ENCODE measurements at regions not wholly inside any gene's neighbourhood (a gene's known extent, or its start where the extent isn't known, plus 50 kb on each side); places are given as distances from the start of the nearest gene placed in this dataset.

DNA sequence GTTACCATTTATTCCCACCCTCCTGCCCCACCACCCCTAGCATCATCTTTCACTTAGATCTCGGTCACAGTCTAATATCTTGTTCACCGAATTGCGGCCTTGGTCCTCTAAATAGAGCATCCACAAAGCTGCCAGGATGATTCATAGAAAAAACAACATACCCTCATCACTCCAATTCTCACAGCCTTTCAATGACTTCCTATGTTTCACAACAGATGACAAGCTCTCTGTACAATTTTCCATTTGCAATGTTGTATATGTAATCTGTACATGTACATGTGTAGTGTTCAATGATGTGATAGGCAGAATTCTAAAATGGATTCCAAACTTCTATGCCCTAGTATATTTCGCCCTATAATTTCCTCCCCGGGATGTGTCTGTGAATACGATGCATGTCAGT is 675.6 kb upstream of the CELF4 start:
- H3K27ac ChIP-seq (ENCODE audit: low read depth in 2 of 2, low read length in 2 of 2) = no peak overlapping the region

DNA sequence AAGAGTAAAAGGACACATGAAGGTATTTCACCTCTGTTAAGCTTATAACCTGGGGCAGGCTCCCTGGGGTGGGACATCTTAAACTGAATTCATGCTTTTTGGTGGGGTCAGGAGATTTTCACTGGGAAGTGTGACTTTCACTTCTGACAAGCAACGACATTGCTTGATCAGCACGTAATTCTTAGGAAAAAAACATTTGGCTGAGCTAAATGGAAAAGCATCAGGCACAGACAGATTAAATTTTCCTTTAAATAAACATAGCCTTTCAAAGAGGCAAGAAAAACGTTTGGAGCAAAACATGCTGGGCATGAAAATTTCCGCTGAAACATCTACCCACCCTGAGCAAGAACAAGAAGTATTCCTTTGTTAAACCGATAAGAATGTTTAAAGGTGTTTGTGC is 674.0 kb upstream of the CELF4 start:
- Histone ChIP-seq H3K9me3 (ENCODE audit: control insufficient read depth in 2 of 2, low read length in 2 of 2) (no peaks in the 10 kb centered on the region), H3K27me3 (ENCODE audit: control insufficient read depth in 2 of 2, insufficient read depth in 2 of 2, low read length in 2 of 2) (no peaks in the 10 kb centered on the region), H3K4me1 (ENCODE audit: control insufficient read depth in 2 of 2, insufficient read depth in 2 of 2, low read length in 2 of 2) (no peaks in the 10 kb centered on the region), H3K4me3 (ENCODE audit: low read length in 2 of 2) (no peak overlapping the region), H3K27ac (ENCODE audit: low read depth in 2 of 2, low read length in 2 of 2) (no peak overlapping the region), H3K36me3 (ENCODE audit: control insufficient read depth in 2 of 2, insufficient read depth in 2 of 2, low read length in 2 of 2) (no peaks in the 10 kb centered on the region), H3K9ac (ENCODE audit: low read depth in 1 of 2, low read length in 2 of 2) (no peak overlapping the region)

More for the DNA sequence above, 675.6 kb upstream of the CELF4 start:
- Histone ChIP-seq H3K9ac (ENCODE audit: low read depth in 1 of 2, low read length in 2 of 2) (no peak overlapping the region), H3K4me1 (ENCODE audit: control insufficient read depth in 2 of 2, insufficient read depth in 2 of 2, low read length in 2 of 2) (no peaks in the 10 kb centered on the region), H3K27me3 (ENCODE audit: control insufficient read depth in 2 of 2, insufficient read depth in 2 of 2, low read length in 2 of 2) (no peaks in the 10 kb centered on the region), H3K4me3 (ENCODE audit: low read length in 2 of 2) (no peak overlapping the region), H3K9me3 (ENCODE audit: control insufficient read depth in 2 of 2, low read length in 2 of 2) (no peaks in the 10 kb centered on the region), H3K36me3 (ENCODE audit: control insufficient read depth in 2 of 2, insufficient read depth in 2 of 2, low read length in 2 of 2) (no peaks in the 10 kb centered on the region)

DNA sequence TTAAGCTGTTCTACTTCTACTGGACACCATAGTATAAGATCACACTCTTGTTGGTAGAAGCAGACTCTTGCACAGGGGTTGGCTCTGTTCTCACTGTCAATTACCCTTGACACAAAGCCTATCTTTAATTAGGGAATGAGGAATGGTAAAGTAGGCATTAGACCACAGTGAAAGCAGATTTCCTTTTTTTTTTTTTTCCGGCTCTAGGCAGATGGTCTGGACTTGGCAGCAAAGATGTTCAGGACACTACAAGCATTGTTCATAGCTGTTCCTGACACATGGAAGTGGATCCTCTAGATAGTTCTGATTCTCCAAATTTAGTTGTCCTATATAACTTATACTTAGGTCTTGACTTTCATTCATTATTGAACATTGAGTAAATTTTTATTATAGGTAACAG is 672.2 kb upstream of the CELF4 start:
- Histone ChIP-seq H3K9ac (ENCODE audit: low read depth in 1 of 2, low read length in 2 of 2) (no peak overlapping the region), H3K27ac (ENCODE audit: low read depth in 2 of 2, low read length in 2 of 2) (no peak overlapping the region), H3K4me1 (ENCODE audit: control insufficient read depth in 2 of 2, insufficient read depth in 2 of 2, low read length in 2 of 2) (no peaks in the 10 kb centered on the region), H3K27me3 (ENCODE audit: control insufficient read depth in 2 of 2, insufficient read depth in 2 of 2, low read length in 2 of 2) (no peaks in the 10 kb centered on the region), H3K9me3 (ENCODE audit: control insufficient read depth in 2 of 2, low read length in 2 of 2) (no peaks in the 10 kb centered on the region), H3K4me3 (ENCODE audit: low read length in 2 of 2) (no peak overlapping the region), H3K36me3 (ENCODE audit: control insufficient read depth in 2 of 2, insufficient read depth in 2 of 2, low read length in 2 of 2) (no peaks in the 10 kb centered on the region)

DNA sequence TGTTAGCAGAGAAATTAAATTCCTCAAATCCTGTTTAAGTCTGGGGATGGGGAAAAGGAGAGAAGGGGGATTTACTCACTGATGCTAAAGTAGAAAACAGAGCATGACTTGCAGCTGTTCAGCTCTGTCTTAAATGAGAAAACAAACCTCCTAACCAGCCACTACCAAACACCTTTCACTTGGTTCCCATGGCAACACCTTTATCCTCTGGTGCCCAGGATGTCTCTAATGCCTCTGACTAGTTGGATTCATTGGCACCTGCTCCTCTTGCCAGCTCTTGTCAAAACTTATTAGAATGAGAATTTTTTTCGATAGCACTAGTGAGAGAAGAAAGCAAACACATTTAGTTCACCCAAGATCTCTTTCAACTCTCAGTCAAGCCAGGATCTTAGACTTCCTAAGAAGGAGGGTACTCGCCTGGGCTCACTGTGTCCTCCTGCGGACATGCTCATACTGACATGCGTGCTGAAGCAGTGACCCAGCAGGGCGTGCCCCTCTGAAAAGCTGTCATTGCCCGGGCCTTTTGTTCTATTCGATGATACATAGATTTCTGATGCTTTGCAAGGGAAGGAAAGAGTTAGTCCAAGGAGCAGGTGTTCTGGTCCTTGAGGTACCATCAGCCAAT is 656.0 kb upstream of the CELF4 start:
- no peaks in the 10 kb centered on the region for H3K4me1 ChIP-seq (ENCODE audit: control insufficient read depth in 2 of 2, insufficient read depth in 2 of 2, low read length in 2 of 2)
- no peak overlapping the region for H3K9ac ChIP-seq (ENCODE audit: low read depth in 1 of 2, low read length in 2 of 2)
- no peak overlapping the region for H3K27ac ChIP-seq (ENCODE audit: low read depth in 2 of 2, low read length in 2 of 2)
- no peaks in the 10 kb centered on the region for H3K9me3 ChIP-seq (ENCODE audit: control insufficient read depth in 2 of 2, low read length in 2 of 2)
- H3K36me3 ChIP-seq (ENCODE audit: control insufficient read depth in 2 of 2, insufficient read depth in 2 of 2, low read length in 2 of 2) = no peaks in the 10 kb centered on the region
- H3K4me3 ChIP-seq (ENCODE audit: low read length in 2 of 2) = no peak overlapping the region
- H3K27me3 ChIP-seq (ENCODE audit: control insufficient read depth in 2 of 2, insufficient read depth in 2 of 2, low read length in 2 of 2) = no peaks in the 10 kb centered on the region

DNA sequence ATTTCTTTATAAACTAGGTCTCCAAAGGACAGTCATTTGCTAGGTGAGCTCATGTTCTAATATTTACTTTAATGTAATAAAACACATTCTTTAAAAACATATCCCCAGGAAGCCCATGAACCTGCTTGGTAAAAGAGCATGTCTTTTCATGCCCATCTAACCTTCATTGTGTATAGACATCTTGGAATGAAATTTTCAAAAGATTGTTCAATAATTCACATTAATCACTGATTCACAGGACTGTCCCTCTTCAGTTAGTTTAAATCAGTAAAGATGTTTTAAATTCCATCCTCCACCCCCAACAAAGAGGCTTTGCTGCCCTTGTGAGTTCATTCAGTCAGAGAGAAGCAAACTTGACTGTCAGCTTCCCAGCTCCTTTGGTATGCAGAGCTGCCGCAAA is 633.4 kb upstream of the CELF4 start:
- Histone ChIP-seq H3K4me3 (ENCODE audit: low read length in 2 of 2) (no peak overlapping the region), H3K27ac (ENCODE audit: low read depth in 2 of 2, low read length in 2 of 2) (no peak overlapping the region), H3K9me3 (ENCODE audit: control insufficient read depth in 2 of 2, low read length in 2 of 2) (peaks cover 0 to 4% of the 10 kb centered on the region in 2 donors), H3K9ac (ENCODE audit: low read depth in 1 of 2, low read length in 2 of 2) (no peak overlapping the region), H3K4me1 (ENCODE audit: control insufficient read depth in 2 of 2, insufficient read depth in 2 of 2, low read length in 2 of 2) (no peaks in the 10 kb centered on the region), H3K36me3 (ENCODE audit: control insufficient read depth in 2 of 2, insufficient read depth in 2 of 2, low read length in 2 of 2) (no peaks in the 10 kb centered on the region), H3K27me3 (ENCODE audit: control insufficient read depth in 2 of 2, insufficient read depth in 2 of 2, low read length in 2 of 2) (no peaks in the 10 kb centered on the region)

DNA sequence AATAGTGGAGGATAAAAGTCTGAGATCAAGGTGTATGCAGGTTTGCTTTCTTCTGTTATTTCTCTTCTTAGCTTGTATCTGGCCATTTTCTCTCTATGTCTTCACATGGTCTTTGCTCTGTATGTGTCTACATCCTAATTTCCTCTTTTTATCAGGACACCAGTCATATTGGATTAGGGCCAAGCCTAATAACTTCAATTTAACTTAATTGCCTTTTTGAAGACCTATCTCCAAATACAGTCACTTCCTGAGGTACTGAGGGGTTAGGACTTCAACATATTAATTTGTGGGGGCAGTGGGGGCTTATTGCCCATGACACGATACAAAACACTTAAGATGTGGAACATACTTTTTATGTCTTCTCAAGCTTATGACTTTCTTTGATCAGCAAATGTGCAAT is 632.9 kb upstream of the CELF4 start:
- peaks cover 0 to 4% of the 10 kb centered on the region in 2 donors for H3K9me3 ChIP-seq (ENCODE audit: control insufficient read depth in 2 of 2, low read length in 2 of 2)
- no peaks in the 10 kb centered on the region for H3K4me1 ChIP-seq (ENCODE audit: control insufficient read depth in 2 of 2, insufficient read depth in 2 of 2, low read length in 2 of 2)
- no peaks in the 10 kb centered on the region for H3K36me3 ChIP-seq (ENCODE audit: control insufficient read depth in 2 of 2, insufficient read depth in 2 of 2, low read length in 2 of 2)
- H3K4me3 ChIP-seq (ENCODE audit: low read length in 2 of 2) = no peak overlapping the region
- H3K9ac ChIP-seq (ENCODE audit: low read depth in 1 of 2, low read length in 2 of 2) = no peak overlapping the region
- no peaks in the 10 kb centered on the region for H3K27me3 ChIP-seq (ENCODE audit: control insufficient read depth in 2 of 2, insufficient read depth in 2 of 2, low read length in 2 of 2)
- H3K27ac ChIP-seq (ENCODE audit: low read depth in 2 of 2, low read length in 2 of 2) = no peak overlapping the region

DNA sequence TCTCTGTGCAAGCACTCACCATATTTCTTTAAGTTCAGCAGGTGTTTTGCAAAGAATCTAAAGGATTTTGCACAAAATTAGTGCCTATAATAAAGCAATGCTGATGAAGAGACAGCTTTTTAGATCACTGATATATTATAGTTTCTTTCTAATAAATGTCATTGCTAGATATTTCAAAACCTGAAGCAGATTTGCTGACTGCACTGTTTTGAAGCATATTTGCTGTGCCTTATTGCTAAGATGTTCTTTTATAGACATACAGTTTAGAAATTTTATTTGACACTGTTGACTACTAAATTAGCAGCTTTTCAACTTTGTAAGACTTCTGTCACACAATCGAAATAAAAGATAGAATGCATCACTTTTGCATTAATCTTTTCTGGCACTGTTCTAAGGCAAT is 620.9 kb upstream of the CELF4 start:
- no peaks in the 10 kb centered on the region for H3K27me3 ChIP-seq (ENCODE audit: control insufficient read depth in 2 of 2, insufficient read depth in 2 of 2, low read length in 2 of 2)
- H3K36me3 ChIP-seq (ENCODE audit: control insufficient read depth in 2 of 2, insufficient read depth in 2 of 2, low read length in 2 of 2) = no peaks in the 10 kb centered on the region
- no peak overlapping the region for H3K9ac ChIP-seq (ENCODE audit: low read depth in 1 of 2, low read length in 2 of 2)
- no peak overlapping the region for H3K4me3 ChIP-seq (ENCODE audit: low read length in 2 of 2)
- no peak overlapping the region for H3K27ac ChIP-seq (ENCODE audit: low read depth in 2 of 2, low read length in 2 of 2)
- no peaks in the 10 kb centered on the region for H3K4me1 ChIP-seq (ENCODE audit: control insufficient read depth in 2 of 2, insufficient read depth in 2 of 2, low read length in 2 of 2)
- peaks cover 0 to 2% of the 10 kb centered on the region in 2 donors for H3K9me3 ChIP-seq (ENCODE audit: control insufficient read depth in 2 of 2, low read length in 2 of 2)

DNA sequence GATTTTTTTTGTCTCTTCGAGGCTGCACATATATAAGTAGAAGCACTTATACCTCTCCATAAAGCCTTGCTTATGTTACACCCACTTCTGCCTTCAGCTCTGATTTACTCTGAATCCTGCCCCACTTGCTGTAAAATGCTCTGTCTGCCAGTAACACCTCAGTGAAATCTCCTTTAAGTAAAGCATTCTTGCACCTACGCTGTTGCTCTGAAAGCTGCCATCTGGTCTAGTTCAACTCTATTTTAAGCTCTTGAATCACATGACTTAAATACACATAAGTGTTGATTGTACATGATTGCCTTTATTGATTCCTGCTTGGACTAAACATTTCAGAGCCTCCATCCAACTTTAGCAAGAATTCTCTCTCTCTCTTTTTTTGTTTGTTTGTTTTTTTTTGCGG is 609.0 kb upstream of the CELF4 start:
- Histone ChIP-seq H3K4me3 (ENCODE audit: low read length in 2 of 2) (no peak overlapping the region), H3K27me3 (ENCODE audit: control insufficient read depth in 2 of 2, insufficient read depth in 2 of 2, low read length in 2 of 2) (no peaks in the 10 kb centered on the region), H3K36me3 (ENCODE audit: control insufficient read depth in 2 of 2, insufficient read depth in 2 of 2, low read length in 2 of 2) (no peaks in the 10 kb centered on the region), H3K9ac (ENCODE audit: low read depth in 1 of 2, low read length in 2 of 2) (no peak overlapping the region), H3K4me1 (ENCODE audit: control insufficient read depth in 2 of 2, insufficient read depth in 2 of 2, low read length in 2 of 2) (no peaks in the 10 kb centered on the region), H3K27ac (ENCODE audit: low read depth in 2 of 2, low read length in 2 of 2) (no peak overlapping the region), H3K9me3 (ENCODE audit: control insufficient read depth in 2 of 2, low read length in 2 of 2) (no peaks in the 10 kb centered on the region)

DNA sequence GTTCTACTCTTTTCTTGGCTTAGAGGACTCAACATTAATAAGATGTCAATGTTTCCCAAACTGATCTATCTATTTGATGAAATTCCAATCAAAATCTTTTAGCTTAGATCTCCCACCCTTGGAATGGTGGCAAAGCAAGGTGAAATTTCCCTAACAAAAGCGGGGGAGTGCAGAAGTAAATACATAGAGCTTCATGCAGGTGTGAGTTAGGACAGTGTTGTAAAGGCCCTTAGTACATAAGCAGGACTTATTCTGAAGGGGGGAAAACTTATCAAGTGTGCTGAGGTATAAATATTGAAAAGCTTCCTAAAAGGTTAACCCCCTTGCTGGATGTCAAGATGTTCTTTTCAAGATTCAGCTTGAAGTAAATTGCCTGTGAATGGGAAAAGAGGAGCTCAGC is 608.6 kb upstream of the CELF4 start:
- no peak overlapping the region for H3K4me3 ChIP-seq (ENCODE audit: low read length in 2 of 2)
- H3K9ac ChIP-seq (ENCODE audit: low read depth in 1 of 2, low read length in 2 of 2) = no peak overlapping the region
- H3K4me1 ChIP-seq (ENCODE audit: control insufficient read depth in 2 of 2, insufficient read depth in 2 of 2, low read length in 2 of 2) = no peaks in the 10 kb centered on the region
- H3K27ac ChIP-seq (ENCODE audit: low read depth in 2 of 2, low read length in 2 of 2) = no peak overlapping the region
- no peaks in the 10 kb centered on the region for H3K36me3 ChIP-seq (ENCODE audit: control insufficient read depth in 2 of 2, insufficient read depth in 2 of 2, low read length in 2 of 2)
- H3K27me3 ChIP-seq (ENCODE audit: control insufficient read depth in 2 of 2, insufficient read depth in 2 of 2, low read length in 2 of 2) = no peaks in the 10 kb centered on the region
- H3K9me3 ChIP-seq (ENCODE audit: control insufficient read depth in 2 of 2, low read length in 2 of 2) = no peaks in the 10 kb centered on the region

DNA sequence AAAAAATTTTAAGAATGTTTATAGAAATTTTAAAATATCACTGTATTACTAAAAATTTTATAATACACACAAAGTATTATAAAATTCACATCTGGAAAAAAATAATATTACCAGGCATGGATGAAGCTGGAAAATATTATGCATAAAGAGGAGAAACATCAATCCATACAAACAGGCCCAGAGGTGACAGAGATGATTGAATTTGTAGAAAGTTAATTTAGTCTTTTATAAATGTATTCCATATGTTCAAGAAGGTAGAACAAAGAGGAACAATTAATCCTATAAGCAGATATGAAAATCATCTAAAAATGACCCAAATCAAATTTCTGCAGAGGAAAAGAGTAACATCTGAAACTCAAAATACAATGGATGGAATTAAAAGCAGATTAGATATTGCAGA is 605.2 kb upstream of the CELF4 start:
- H3K36me3 ChIP-seq (ENCODE audit: control insufficient read depth in 2 of 2, insufficient read depth in 2 of 2, low read length in 2 of 2) = no peaks in the 10 kb centered on the region

DNA sequence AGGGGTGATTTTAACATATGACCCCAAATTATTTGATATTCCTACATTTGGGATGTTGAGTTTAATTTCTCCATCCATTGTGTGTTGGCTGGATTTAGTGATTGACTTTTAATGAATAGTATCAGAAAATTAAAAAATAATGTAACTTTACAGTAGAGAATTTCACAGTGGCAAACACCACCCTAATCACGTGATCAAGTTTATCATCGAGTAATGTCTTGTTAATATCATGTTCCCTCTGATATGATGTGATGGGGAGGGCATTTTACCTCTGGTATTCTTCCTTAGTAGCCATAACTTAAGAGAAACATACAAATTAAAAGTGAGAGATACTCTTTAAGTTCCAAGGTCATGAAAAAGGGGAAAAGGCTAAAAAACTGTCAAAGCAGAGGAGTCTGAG is 602.0 kb upstream of the CELF4 start:
- no peak overlapping the region for H3K9ac ChIP-seq (ENCODE audit: low read depth in 1 of 2, low read length in 2 of 2)
- no peak overlapping the region for H3K27ac ChIP-seq (ENCODE audit: low read depth in 2 of 2, low read length in 2 of 2)
- no peaks in the 10 kb centered on the region for H3K4me1 ChIP-seq (ENCODE audit: control insufficient read depth in 2 of 2, insufficient read depth in 2 of 2, low read length in 2 of 2)
- H3K27me3 ChIP-seq (ENCODE audit: control insufficient read depth in 2 of 2, insufficient read depth in 2 of 2, low read length in 2 of 2) = no peaks in the 10 kb centered on the region
- no peaks in the 10 kb centered on the region for H3K36me3 ChIP-seq (ENCODE audit: control insufficient read depth in 2 of 2, insufficient read depth in 2 of 2, low read length in 2 of 2)
- no peaks in the 10 kb centered on the region for H3K9me3 ChIP-seq (ENCODE audit: control insufficient read depth in 2 of 2, low read length in 2 of 2)
- H3K4me3 ChIP-seq (ENCODE audit: low read length in 2 of 2) = no peak overlapping the region

More for the DNA sequence above, 605.2 kb upstream of the CELF4 start:
- no peaks in the 10 kb centered on the region for H3K27me3 ChIP-seq (ENCODE audit: control insufficient read depth in 2 of 2, insufficient read depth in 2 of 2, low read length in 2 of 2)
- no peak overlapping the region for H3K27ac ChIP-seq (ENCODE audit: low read depth in 2 of 2, low read length in 2 of 2)
- no peaks in the 10 kb centered on the region for H3K9me3 ChIP-seq (ENCODE audit: control insufficient read depth in 2 of 2, low read length in 2 of 2)
- no peak overlapping the region for H3K9ac ChIP-seq (ENCODE audit: low read depth in 1 of 2, low read length in 2 of 2)
- H3K4me3 ChIP-seq (ENCODE audit: low read length in 2 of 2) = no peak overlapping the region
- no peaks in the 10 kb centered on the region for H3K4me1 ChIP-seq (ENCODE audit: control insufficient read depth in 2 of 2, insufficient read depth in 2 of 2, low read length in 2 of 2)
